Epidermal melanocyte (primary cell): ENCODE measurements at regions not wholly inside any gene's neighbourhood (a gene's known extent, or its start where the extent isn't known, plus 50 kb on each side); places are given as distances from the start of the nearest gene placed in this dataset.
"Not testable (repeated sequence)": the region's sequence is repeated elsewhere in the genome, so short reads cannot be mapped to it uniquely, and the experiment has no call there.

Experiments
- DNase-seq: peaks from one replicate; pipeline ENCODE4 v3.0.0; 2011; ENCODE audit warnings: low spot score; ENCODE audit not compliant: insufficient read length

DNA sequence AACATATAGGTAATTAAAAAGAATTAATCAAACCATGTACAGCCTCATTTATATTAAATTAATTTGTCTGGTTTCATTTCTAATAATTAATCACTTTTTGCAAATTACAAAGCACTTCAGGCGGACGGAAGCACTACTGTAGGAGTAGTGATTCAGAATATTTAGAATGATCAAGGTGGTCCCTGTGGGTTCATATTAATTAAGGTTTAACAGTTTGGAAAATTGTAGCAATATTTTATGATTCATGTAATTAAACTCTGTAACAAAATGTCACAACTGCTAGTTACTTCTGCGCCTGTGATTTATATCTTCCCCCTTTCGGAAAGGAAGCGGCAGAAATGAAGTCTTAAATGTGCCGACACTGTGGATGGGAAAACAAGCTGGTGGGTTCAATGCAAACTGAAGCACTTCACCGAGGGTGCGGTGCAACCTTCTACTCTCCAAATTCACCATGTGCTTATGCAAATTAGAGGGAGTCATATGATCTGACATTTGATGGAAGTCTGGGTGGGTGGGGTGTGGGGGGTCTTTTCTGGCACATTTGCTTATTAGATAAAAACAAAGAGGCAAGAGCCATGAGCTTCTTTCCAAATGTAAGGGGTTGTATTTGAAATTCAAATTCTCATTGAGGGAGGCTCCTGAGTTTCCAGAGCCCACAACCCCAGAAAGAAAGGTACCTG is 679.4 kb downstream of the TOX3 start:
- no peak for DNase-seq

DNA sequence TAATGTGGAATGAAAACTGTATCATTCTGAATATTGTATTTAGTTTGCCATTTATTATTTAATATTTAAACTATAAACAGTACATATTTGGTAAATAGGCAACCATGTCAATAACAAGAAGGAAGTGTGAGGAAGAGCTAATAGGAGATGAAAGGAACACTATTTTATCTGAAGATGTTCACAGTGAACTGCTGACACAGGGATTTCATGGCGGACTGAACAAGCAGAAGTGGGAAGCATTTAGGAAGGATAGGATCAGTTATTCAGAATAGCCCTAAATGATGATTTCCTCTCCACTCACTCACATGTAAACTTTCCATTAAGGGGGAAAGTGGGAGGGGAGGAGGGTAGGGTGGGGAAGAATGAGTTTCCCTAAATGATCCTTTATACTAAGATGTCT is 682.4 kb downstream of the TOX3 start:
- DNase-seq: no peak

DNA sequence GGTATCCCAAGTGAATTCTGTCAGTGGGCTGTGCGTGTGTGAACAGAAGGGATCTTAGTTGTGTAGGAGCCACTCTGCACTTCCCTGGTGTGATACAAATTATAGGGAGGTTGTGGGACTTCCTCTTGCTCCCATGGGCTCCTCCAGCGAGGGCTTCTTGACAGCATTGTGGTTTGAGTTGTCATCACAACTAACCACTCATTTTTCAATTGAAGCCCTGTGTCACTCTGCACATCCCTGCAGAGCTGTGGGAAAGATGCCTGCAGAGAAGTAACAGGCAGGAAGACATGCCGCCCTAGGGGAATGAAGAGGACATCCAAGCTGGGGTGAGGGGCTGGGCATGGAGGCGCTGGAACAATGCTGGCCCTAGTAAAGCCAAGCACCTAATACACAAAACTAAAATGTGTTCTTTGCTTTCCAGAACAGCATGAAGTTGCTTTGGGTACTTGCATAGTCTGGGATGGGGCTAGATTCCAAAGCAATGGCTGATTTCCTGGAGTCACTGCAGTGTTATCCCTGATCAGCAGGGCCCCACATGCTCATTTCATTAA is 692.5 kb downstream of the TOX3 start:
- DNase-seq: no peak

DNA sequence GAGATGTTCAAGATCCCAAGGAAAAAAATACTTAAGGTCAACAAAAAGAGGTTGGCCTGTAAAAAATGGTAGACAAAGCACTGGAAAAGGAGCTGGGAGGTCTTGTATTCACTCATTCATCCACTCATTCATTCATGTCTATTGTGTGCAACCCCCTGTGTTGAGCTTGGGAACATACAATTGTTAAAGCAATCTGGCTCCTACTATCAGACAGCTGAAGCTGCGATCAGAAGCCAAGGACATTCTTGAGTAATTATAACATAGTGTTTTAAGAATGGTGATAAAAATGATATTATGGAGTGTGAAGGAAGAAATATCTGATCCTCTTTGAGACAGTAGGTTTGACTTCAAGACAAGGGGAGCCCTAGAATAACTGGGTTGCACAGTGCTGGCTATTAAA is 693.4 kb downstream of the TOX3 start:
- DNase-seq: no peak

DNA sequence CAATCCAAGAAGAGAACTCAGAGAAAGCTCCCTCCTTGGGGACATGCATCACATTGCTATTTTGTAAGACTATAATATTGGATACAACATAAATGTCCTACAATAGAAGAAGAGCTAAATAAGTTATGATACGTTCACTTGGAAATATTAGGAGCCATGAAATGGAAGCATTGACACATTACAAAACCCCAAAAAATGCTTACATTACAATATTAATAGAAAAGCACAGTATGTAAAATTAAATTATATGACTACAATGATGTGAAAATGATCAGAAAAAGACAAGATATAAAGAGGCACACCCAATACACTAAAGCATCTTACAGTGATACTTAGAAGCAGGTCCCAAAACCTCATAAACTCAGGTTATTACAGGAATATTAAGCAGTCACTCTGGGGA is 694.1 kb downstream of the TOX3 start:
- DNase-seq: no peak

DNA sequence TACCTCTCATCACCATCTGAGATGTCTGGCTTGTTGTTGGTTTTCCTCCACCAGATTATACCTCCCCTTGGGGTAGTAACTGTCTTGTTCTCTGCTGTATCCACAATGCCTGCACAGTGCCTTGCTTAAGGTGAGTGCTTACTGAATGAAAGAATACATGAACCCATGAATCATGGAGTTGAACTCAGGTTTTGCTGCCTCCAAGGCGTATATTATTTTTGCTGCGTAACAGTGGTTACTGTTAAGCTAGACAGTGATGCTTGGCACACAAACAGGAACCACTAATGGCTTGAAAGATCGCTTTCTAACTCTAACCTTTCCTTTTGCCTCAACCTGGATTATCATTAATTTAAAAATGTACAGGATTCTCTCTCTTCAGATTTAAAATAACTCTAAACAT is 695.8 kb downstream of the TOX3 start:
- DNase-seq: no peak

DNA sequence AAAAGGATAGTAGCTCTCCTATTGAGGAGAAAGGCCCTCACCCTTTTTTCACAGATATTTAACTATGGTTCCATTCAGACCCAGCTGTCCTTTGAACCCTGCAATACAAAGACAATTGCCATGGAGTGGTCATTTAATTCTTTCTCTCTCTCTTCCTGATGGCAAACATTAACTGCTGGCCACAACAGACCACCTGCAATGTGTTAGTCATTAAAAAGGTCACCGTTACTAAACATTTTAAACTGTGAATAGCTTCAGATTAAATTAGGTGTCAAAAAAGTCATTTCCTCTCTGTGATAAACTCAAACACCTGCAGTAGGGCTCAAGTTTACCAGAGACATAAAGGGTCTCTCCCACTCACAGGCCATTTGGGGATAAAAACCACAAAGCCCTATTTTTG is 697.2 kb downstream of the TOX3 start:
- DNase-seq: no peak

DNA sequence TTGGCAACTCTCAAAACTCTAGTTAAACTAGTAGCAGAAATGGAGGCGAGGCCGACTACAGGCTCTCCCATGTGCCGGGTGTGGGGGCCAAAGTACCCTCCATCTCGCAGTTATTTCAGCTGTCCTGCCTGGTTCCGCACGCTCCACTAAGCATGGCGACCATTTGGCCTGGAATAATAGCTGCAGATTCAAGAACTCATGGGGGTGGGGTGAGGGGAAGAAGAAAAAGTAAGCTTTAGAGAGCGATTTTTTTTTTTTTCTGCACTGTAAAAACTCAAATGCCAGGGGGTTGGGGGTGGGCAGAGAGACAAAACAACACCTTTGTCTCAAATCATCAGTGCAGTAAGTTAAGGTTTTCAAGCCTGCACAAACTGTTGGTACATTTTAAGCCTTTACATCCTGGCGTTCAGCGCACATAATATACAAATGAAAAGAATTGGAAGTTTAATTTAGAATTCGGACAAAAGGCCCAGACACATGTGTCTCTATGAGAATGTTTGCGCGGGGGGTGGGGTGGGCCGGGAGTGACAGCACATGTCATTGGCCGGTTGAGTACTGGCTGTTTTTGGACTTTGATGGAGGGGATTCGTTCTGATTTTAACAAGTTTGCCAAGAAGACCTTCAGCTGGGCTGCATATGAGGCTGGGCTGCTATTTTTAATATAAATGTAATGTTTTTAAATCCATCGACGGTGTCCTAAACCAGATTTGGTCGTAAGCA is 694.7 kb upstream of the SALL1 start:
- no peak for DNase-seq

DNA sequence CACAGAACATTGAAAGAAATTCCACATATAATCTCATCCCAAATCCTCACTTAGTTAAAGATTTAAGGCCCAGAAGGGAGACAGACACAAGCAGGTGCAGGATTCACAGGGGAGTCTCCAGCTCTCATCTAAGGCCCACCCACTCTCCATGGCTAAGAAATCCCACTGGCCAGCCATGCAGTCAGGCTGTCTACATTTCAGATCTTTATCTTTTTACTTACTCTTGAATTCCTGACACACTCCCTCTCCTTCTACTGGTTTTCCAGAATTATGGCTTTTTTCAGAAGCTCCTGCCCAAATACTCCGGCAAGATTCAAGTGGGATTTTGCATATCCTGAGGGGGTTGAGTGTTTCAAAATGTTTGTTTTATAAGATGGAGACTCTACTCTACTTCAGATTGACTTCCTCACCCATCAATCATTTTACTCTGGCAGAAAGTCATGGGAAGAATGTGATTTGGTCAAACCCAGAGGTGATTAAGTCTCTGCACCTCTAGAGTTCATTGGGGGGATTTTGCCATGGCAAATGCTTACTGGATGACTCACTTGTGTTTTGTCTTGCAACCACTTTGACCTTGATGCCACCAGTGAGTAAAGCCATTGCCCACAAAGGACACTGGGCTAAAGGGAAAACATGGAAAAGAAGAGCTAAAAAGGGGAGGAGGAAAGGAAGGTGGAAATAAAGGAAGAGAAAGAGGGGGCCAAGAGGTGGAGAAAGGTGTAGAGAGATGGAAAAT is 688.8 kb upstream of the SALL1 start:
- DNase-seq: no peak

DNA sequence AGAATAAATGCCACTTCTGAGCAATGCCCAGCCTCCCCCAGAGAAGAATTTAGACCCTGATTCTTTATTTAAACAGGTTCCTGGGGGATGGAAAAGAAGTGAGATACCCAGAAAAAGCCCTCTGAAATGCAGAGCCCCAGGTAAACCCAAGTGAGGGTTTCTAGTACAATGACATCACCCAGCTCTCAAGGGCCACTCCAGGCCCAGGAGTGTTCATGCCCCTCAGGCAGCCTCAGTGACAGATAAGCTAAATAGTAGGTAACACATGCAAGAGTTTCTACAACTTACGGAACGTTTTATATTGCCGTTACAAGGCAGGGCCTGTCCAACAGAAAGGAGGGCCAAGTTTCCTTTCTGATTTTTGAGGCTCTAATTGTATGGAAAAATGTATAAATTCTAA is 683.7 kb upstream of the SALL1 start:
- no peak for DNase-seq

DNA sequence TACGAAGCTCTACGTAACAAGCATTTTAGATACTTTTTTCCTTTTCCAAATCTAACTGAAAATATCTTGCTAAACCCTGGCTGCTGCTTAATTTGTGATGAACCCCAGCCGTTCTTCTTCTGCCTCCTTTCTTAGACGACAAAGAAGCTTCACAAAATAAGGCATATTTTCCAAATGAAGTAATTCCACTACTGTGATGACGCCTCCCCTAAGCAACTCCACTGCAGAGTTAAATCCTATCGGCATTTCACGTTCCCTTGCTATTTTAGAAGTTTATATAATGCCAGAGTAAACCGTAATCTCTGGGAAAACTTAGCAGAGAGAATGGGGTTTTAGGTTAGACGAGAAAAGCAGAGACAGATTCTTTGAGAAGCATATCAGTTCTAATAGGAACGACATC is 683.1 kb upstream of the SALL1 start:
- DNase-seq: no peak

DNA sequence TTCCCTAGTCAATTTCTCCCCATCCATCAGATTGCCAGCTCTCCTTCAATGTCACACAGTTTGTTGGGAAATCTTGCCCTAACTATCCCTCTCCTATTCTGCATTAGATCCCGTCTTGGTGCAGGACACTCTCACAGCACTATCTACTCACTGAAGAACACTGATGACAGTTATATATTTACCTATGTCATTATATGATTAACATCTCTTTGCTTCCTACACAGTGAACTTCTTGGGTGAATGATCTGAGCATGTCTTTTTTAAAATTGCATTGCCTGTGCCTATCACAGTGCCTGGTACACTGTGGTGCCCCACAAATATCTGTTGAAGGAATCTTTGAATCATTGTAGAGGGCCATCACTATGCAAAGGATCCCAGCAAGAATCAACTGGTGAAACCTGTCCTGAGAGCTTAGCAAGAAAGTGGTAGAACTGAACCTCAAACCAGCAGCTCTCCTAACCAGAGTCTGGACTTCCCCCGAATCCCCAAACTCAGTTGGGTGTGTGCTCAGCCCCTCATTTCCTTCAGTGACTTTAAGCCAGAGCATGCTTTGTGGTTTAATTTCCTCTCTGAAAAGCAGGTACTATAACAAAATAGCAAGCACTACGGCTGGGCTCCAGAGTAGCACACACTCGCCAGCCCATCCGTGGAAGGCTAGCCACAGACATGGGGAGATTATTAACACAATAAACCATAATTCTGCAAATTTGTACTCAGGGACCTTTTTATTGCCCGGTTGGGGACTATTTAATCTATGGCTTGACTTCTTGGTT is 680.7 kb upstream of the SALL1 start:
- DNase-seq: no peak

DNA sequence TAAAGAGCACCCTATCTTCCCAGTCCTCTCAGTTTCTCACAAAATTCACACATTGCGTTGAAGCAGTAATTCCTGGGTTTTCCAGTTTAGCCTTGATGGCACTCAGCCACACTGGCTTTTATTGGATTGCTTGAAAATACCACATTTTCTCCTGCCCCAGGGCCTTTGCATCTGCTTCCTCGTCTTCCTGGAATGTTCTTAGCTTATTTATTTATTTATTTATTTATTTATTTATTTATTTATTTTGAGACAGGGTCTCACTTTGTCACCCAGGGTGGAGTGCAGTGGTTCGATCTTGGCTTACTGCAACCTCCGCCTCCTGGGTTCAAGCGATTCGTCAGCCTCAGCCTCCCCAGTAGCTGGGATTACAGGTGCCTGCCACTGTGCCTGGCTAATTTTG is 680.0 kb upstream of the SALL1 start:
- DNase-seq: not testable (repeated sequence)

DNA sequence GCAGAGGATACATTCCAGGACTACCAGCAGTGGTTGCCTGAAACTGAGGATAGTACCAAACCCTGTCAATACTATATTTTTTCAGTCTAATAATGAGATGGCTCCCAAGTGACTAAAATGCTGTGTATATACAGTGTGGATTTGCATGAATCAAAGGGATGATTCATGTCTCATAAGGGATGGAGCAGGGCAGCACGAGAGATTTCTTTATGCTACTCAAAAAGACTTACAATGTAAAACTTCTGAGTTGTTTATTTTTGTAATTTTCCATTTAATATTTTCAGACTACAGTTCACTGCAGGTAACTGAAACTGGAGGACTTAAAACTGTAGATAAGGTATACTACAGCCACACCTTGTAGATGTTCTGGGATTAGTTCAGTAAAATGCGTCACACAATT is 674.7 kb upstream of the SALL1 start:
- no peak for DNase-seq

DNA sequence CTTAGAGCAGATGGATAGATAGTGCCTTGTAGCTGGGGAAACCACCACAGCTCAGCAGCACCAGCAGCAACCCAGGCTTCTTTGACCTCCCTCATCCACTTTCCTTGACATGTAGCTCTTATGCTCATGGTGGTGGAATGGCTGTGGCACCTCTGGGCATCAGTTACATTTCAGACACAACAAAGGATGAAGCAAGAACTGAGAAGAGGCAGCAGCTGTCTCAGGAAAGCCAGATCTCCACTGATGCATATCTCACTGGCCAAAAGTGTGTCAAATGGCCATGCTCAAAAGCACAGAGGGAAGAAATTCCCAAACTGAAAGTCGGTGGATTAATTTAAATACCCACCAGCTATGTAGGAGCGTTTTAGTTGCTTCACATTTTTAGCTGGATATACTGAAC is 671.4 kb upstream of the SALL1 start:
- DNase-seq: no peak

DNA sequence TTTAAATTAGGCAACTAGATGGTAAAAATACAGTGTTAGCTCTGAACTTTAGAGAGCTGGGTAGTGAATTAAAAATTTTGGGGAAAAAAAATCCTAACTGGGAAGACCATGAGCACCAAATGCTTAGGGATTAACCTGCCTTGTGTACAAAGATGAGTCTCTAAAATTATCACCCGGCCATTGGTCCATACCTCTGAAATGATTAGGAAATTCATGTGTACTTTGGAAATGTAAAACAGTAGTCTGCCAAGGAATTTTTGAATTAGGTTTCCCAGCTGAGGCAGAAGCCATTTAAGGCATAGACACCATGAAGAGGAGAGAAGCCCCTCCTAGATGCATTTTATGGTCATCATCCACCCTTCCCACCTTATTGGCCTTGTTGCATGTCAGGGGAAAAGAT is 670.5 kb upstream of the SALL1 start:
- no peak for DNase-seq

DNA sequence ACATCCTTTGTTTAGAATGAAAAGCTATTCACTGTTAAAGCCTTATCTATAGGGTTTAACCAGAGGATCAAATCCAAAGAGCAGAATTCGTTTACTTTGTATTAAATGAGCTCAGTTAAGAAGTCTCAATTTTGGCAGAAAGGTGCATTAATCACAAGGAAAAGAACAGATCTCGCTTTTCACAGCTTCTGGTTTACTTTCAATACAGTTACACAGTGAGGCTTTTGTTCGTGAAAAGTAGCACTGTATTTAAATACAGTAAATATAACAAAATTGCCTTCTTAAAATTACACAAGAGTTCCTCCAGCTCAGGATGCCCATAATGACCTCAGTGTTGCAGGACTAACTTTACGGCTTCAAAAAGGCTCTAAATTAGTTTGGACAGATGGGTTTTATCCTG is 669.1 kb upstream of the SALL1 start:
- no peak for DNase-seq

DNA sequence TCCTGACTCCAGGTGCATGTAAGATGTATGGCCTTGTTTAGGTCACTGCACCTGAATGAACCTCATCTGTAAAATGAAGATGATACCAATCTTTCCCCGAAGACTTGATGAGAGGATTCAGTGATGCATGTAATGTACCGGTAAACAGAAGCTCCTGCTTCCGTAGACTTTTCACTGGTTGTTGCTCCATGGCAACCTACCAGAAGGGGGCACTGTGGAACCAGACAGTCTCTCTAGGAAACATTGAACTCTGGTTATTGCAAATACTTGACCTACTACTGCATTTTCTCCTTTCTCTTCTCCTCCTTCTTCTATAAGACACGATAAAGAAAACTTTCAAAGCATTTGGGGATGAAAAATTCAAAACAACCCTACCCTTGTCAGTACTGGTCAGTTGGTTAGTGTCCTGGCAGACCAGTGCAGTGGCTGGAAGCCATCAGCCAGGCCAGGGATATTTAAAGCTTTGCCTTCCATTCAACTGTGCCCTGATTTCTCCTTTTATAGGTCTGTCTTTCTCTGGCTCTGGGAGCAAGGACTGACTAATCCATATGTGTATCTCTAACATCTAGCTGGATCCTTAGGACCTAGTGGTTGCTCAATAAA is 667.4 kb upstream of the SALL1 start:
- DNase-seq: no peak

DNA sequence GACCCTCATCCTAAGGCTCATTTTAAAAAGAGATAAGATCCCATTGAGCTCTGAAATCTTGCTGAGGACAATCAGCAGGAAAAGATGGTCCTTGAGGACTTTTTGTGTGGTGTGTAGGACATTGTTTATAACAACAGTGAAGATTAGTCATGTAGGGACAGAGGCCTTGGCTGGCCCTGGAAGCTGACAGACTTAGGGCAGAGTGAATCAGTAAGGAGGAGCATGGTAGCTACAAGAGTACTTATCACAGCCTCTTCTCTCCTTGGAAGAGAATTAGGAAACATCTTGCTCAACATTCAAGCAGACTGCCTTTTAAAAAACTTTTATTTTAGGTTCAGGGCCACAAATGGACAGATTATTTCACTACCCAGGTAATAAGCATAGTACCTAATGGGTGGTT is 665.9 kb upstream of the SALL1 start:
- DNase-seq: no peak

DNA sequence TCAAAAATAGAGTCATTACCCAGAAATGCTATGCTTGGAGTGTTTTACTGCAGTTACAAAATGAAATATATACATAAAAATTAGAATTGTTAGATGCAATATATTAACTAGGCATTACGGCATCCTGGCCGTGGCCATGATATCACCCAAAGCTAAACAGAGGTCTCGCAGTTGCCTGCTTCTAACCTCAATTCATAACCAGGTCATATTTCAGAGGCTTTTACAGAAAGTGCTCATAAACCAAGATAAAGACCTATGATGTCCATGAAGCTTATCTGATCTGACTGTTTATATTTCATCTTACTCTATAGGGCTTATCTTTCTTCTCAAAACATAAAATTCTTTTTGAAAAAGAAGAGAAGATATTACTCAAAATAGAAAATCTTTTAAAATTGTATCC is 664.5 kb upstream of the SALL1 start:
- no peak for DNase-seq

DNA sequence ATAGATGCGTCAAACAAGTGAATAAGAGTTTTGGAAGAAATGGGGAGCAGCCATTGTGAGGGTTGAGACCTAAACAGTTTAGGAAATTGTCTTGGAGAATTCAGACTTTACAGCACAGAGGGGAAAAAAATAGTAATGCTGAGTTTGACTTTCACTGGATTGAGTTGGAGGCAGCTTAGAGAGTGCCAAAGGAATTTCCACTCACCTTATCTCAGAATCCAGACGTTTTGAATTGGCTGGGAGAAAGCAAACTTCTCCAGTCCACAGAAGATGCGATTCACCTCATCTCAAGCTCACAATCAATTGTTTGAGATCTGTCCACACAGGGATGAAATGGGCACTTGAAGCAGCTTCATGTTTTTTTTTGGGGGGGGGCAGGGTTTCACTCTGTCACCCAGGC is 663.5 kb upstream of the SALL1 start:
- no peak for DNase-seq
